GM23248 (cell line): ENCODE measurements at regions not wholly inside any gene's neighbourhood (a gene's known extent, or its start where the extent isn't known, plus 50 kb on each side); places are given as distances from the start of the nearest gene placed in this dataset.

ENCODE experiments used
- DNase-seq: peaks from one replicate; pipeline ENCODE4 v3.0.0-alpha.2; 2015
- H2AFZ ChIP-seq: fragments of 200-600 bp; sonication (generic); 2 replicates; pipeline ENCODE4 v1.6.1; 2016; ENCODE audit warnings: antibody characterized with exemption
- H3F3A ChIP-seq: fragments of 200-600 bp; sonication (generic); 2 replicates; pipeline ENCODE4 v1.6.1; 2016; ENCODE audit warnings: mild to moderate bottlenecking, antibody characterized with exemption, mixed run types; ENCODE audit not compliant: insufficient read depth
- H3K27ac ChIP-seq: fragments of 200-600 bp; sonication (generic); 2 replicates; pipeline ENCODE4 v1.5.1; 2016; ENCODE audit warnings: mild to moderate bottlenecking
- H3K27me3 ChIP-seq: fragments of 200-600 bp; sonication (generic); replicated peaks from 2 replicates; pipeline ENCODE4 v1.6.1; 2016; ENCODE audit warnings: mild to moderate bottlenecking; ENCODE audit not compliant: insufficient read depth
- H3K36me3 ChIP-seq: fragments of 200-600 bp; sonication (generic); 2 replicates; pipeline ENCODE4 v1.6.1; 2016; ENCODE audit warnings: low read depth, mild to moderate bottlenecking
- H3K4me1 ChIP-seq: fragments of 200-600 bp; sonication (generic); 2 replicates; pipeline ENCODE4 v1.6.1; 2016; ENCODE audit warnings: mild to moderate bottlenecking; ENCODE audit not compliant: insufficient read depth
- H3K4me2 ChIP-seq: fragments of 200-600 bp; sonication (generic); one replicate; pipeline ENCODE4 v1.6.1; 2016; ENCODE audit warnings: mild to moderate bottlenecking; ENCODE audit not compliant: unreplicated experiment
- H3K4me3 ChIP-seq: fragments of 200-600 bp; sonication (generic); 2 replicates; pipeline ENCODE4 v1.5.1; 2016; ENCODE audit warnings: mild to moderate bottlenecking
- H3K79me2 ChIP-seq: fragments of 200-600 bp; sonication (generic); 2 replicates; pipeline ENCODE4 v1.6.1; 2016; ENCODE audit warnings: mild to moderate bottlenecking; ENCODE audit not compliant: insufficient read depth
- H3K9ac ChIP-seq: fragments of 200-600 bp; sonication (generic); 2 replicates; pipeline ENCODE4 v1.6.1; 2016; ENCODE audit warnings: mild to moderate bottlenecking
- H3K9me2 ChIP-seq: fragments of 200-600 bp; sonication (generic); 2 replicates; pipeline ENCODE4 v1.6.1; 2016; ENCODE audit warnings: mixed run types, mild to moderate bottlenecking, moderate library complexity; ENCODE audit not compliant: insufficient read depth
- H3K9me3 ChIP-seq: fragments of 200-600 bp; sonication (generic); one replicate; pipeline ENCODE4 v1.6.1; 2017; ENCODE audit warnings: low read depth
- H4K20me1 ChIP-seq: fragments of 200-600 bp; sonication (generic); 2 replicates; pipeline ENCODE4 v1.6.0; 2016; ENCODE audit not compliant: insufficient read depth
- EZH2 ChIP-seq: fragments of 200-600 bp; sonication (generic); IDR thresholded peaks from 2 replicates; pipeline ENCODE4 v1.6.1; 2018; ENCODE audit warnings: antibody characterized with exemption, mild to moderate bottlenecking; ENCODE audit not compliant: insufficient read depth, poor library complexity, severe bottlenecking
- EZH2phosphoT487 ChIP-seq: fragments of 200-600 bp; sonication (generic); IDR thresholded peaks from 2 replicates; pipeline ENCODE4 v1.6.1; 2018; ENCODE audit warnings: antibody characterized with exemption, moderate library complexity, mild to moderate bottlenecking, low read depth; ENCODE audit not compliant: insufficient read depth
- WGBS, 2 experiments: methylation state at CpG; one replicate each; pipeline ENCODE4 v1.1.6; 2015 to 2017; ENCODE audit warnings: low lambda C conversion rate in 2 of 2, low coverage in 1 of 2; ENCODE audit errors: missing lambda C conversion rate in 2 of 2; 5-methylcytosine and 5-hydroxymethylcytosine counted together
- in situ Hi-C: fragments of 300-500 bp; cut with MboI; formaldehyde crosslinking; loops from 2 replicates; pipeline ENCODE4 v1.15.0; 2020

- Histone ChIP-seq H3K79me2 (no peaks in the 10 kb centered on the region), H3K36me3 (no peaks in the 10 kb centered on the region), H3K27me3 (peaks cover 6% of the 10 kb centered on the region; the same call in 1 of the 2 replicates), H4K20me1 (no peaks in the 10 kb centered on the region), H3K27ac (no peak overlapping the region), H3K9me2 (no peaks in the 10 kb centered on the region), H3K4me1 (no peaks in the 10 kb centered on the region), H3K4me2 (no peak overlapping the region), H2AFZ (no peak overlapping the region), H3K4me3 (no peak overlapping the region), H3K9ac (no peak overlapping the region), H3K9me3 (no peaks in the 10 kb centered on the region), H3F3A (no peaks in the 10 kb centered on the region)
- 33 to 41% methylated on average over 7 of the region's 7 CpGs for WGBS, 2 experiments
- TF ChIP-seq EZH2phosphoT487 (no peak), EZH2 (no peak)
- no peak for DNase-seq
- in situ Hi-C loops = loop anchor here (25.0 kb wide), 1 partner anchor 209 kb away; no protein-coding TSS in a partner anchor
These were observed 114.6 kb downstream of the IER5 start for GRCh38 chr1:181202986-181203555.

DNA sequence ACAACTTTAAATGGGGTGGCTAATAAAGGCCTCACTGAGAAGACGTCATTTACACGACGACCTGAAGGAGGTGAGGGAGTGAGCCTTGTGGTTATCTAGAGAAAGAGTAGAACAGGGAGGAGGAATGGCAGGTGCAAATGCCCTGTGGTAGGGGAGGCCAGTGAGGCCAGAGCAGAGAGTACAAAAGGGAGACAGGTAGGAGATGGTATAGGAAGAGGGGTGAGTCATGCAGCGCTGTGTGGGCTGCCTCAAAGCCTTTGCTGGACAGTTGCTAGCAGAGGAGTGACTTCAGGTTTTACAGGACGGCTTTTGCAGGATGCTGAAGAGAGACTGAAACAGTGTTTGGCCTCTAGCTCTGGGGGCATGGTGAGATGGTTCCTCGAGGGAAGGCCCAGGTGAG is 116.0 kb downstream of the IER5 start:
- no peaks in the 10 kb centered on the region for H3F3A ChIP-seq
- in situ Hi-C loops = loop anchor here (25.0 kb wide), 1 partner anchor 208 kb away; no protein-coding TSS in a partner anchor
- H3K9me3 ChIP-seq = no peaks in the 10 kb centered on the region
- H3K27me3 ChIP-seq = 0 out of 2 replicates have a peak, but pooled peaks cover 6% of the 10 kb centered on the region
- no peaks in the 10 kb centered on the region for H4K20me1 ChIP-seq
- H3K79me2 ChIP-seq = no peaks in the 10 kb centered on the region
- no peak overlapping the region for H3K4me3 ChIP-seq
- H3K9ac ChIP-seq = no peak overlapping the region
- no peak overlapping the region for H3K4me2 ChIP-seq
- DNase-seq = no peak
- no peaks in the 10 kb centered on the region for H3K36me3 ChIP-seq
- no peak overlapping the region for H2AFZ ChIP-seq
- H3K27ac ChIP-seq = no peak overlapping the region
- TF ChIP-seq EZH2phosphoT487 = no peak
- no peak for TF ChIP-seq EZH2
- 29 to 48% methylated on average over 6 of the region's 6 CpGs for WGBS, 2 experiments
- no peaks in the 10 kb centered on the region for H3K4me1 ChIP-seq
- no peaks in the 10 kb centered on the region for H3K9me2 ChIP-seq

GRCh38 chr1:181205901-181206300 is 117.4 kb downstream of the IER5 start:
- no peaks in the 10 kb centered on the region for H3F3A ChIP-seq
- no peaks in the 10 kb centered on the region for H3K79me2 ChIP-seq
- peaks cover 11% of the 10 kb centered on the region for H3K27me3 ChIP-seq
- H3K4me1 ChIP-seq = no peaks in the 10 kb centered on the region
- no peaks in the 10 kb centered on the region for H4K20me1 ChIP-seq
- in situ Hi-C loops = loop anchor here (25.0 kb wide), 1 partner anchor 206 kb away; no protein-coding TSS in a partner anchor
- DNase-seq = no peak
- no peak overlapping the region for H3K27ac ChIP-seq
- no peak overlapping the region for H3K4me3 ChIP-seq
- H3K36me3 ChIP-seq = no peaks in the 10 kb centered on the region
- H3K9me2 ChIP-seq = no peaks in the 10 kb centered on the region
- H3K4me2 ChIP-seq = no peak overlapping the region
- no peak overlapping the region for H3K9ac ChIP-seq
- TF ChIP-seq EZH2phosphoT487 (no peak), EZH2 (no peak)
- no peaks in the 10 kb centered on the region for H3K9me3 ChIP-seq
- H2AFZ ChIP-seq = no peak overlapping the region
- 38 to 46% methylated on average over 10 of the region's 10 CpGs for WGBS, 2 experiments

- no peaks in the 10 kb centered on the region for H3K79me2 ChIP-seq
- no peak overlapping the region for H3K9ac ChIP-seq
- H2AFZ ChIP-seq = no peak overlapping the region
- H4K20me1 ChIP-seq = no peaks in the 10 kb centered on the region
- 12 to 15% methylated on average over 8 of the region's 8 CpGs for WGBS, 2 experiments
- no peak overlapping the region for H3K4me3 ChIP-seq
- H3K27me3 ChIP-seq = peaks cover 11% of the 10 kb centered on the region
- no peaks in the 10 kb centered on the region for H3F3A ChIP-seq
- H3K9me3 ChIP-seq = no peaks in the 10 kb centered on the region
- no peak for TF ChIP-seq EZH2phosphoT487
- no peak for TF ChIP-seq EZH2
- in situ Hi-C loops = loop anchor here (25.0 kb wide), 1 partner anchor 206 kb away; no protein-coding TSS in a partner anchor
- no peak overlapping the region for H3K27ac ChIP-seq
- no peaks in the 10 kb centered on the region for H3K36me3 ChIP-seq
- H3K9me2 ChIP-seq = no peaks in the 10 kb centered on the region
- no peaks in the 10 kb centered on the region for H3K4me1 ChIP-seq
- H3K4me2 ChIP-seq = no peak overlapping the region
- DNase-seq = no peak
These were observed 118.0 kb downstream of the IER5 start for GRCh38 chr1:181206513-181206912.
